HCT116 (cell line): ENCODE measurements at regions not wholly inside any gene's neighbourhood (a gene's known extent, or its start where the extent isn't known, plus 50 kb on each side); places are given as distances from the start of the nearest gene placed in this dataset.

Source experiments
- ATAC-seq: fragments of 200-7000 bp; cut with Tn5 transposase; 2 replicates; pipeline ENCODE4 v1.9.1; 2020; ENCODE audit warnings: mild to moderate bottlenecking, moderate library complexity
- BruUV-seq: library from RNA; stranded (reverse); fragments of 400-500 nt; replicated peaks from 2 replicates; lab custom pipeline; 2021; lab: Mats Ljungman, UMichigan
- CTCF ChIA-PET: fragments of 300-600 bp; sonication (Branson Sonifier 250); formaldehyde crosslinking; loops from one replicate; lab custom pipeline; 2021; ENCODE audit warnings: antibody characterized with exemption; lab: Charles Lee
- POLR2A ChIA-PET: fragments of 300-600, 350-600 bp; sonication (Branson Sonifier 250); formaldehyde crosslinking; loops from one replicate; lab custom pipeline; 2021; ENCODE audit warnings: antibody characterized with exemption; lab: Charles Lee
- RAD21 ChIA-PET, 2 experiments: fragments of 300-600 bp; sonication (Branson Sonifier 250); formaldehyde crosslinking; loops; one replicate each; lab custom pipeline; 2023; ENCODE audit warnings: low total read pairs in 2 of 2; ENCODE audit not compliant: uncharacterized antibody in 2 of 2, unreplicated experiment in 2 of 2, low non-redundant PET in 1 of 2; lab: Charles Lee
- DNase-seq: peaks from one replicate; pipeline ENCODE4 v3.0.0-alpha.2; 2010; ENCODE audit warnings: low read depth, low spot score
- H2AFZ ChIP-seq: fragments of 200-600 bp; shearing (Covaris generic), sonication (generic); 2 replicates; pipeline ENCODE4 v1.6.1; 2017; ENCODE audit warnings: low read depth, mixed run types, mixed read lengths, antibody characterized with exemption, low read length; ENCODE audit not compliant: poor library complexity, severe bottlenecking
- H3K27ac ChIP-seq: 2 replicates; pipeline ENCODE4 v1.5.1; 2012; ENCODE audit warnings: low read depth, low read length
- H3K27me3 ChIP-seq: fragments of 200-600 bp; sonication (generic); 2 replicates; pipeline ENCODE4 v1.6.1; 2016; ENCODE audit warnings: mixed run types, low read length, mixed read lengths; ENCODE audit not compliant: insufficient read depth
- H3K36me3 ChIP-seq, 2 experiments: fragments of 200-500 bp in 1 of 2; fragments of 200-600 bp in 1 of 2; sonication (Bioruptor generic) in 1 of 2; sonication (generic) in 1 of 2; 2 replicates each; pipeline versions ENCODE4 v1.5.1 to v1.6.1; 2014 to 2016; ENCODE audit warnings: low read length in 2 of 2, inconsistent platforms in 1 of 2, mixed read lengths in 1 of 2, mixed run types in 1 of 2; ENCODE audit not compliant: insufficient read depth in 2 of 2, control insufficient read depth in 1 of 2
- H3K4me1 ChIP-seq, 2 experiments: fragments of 200-600 bp in 1 of 2; sonication (generic) in 1 of 2; 2 replicates each; pipeline versions ENCODE4 v1.5.1 to v1.6.1; 2012 to 2017; ENCODE audit warnings: low read length in 2 of 2, inconsistent platforms in 1 of 2, mild to moderate bottlenecking in 1 of 2, mixed read lengths in 1 of 2, mixed run types in 1 of 2, moderate library complexity in 1 of 2; ENCODE audit not compliant: insufficient read depth in 2 of 2, control insufficient read depth in 1 of 2
- H3K4me2 ChIP-seq: fragments of 200-600 bp; sonication (generic); 2 replicates; pipeline ENCODE4 v1.6.1; 2017; ENCODE audit warnings: mixed run types, low read length, mixed read lengths
- H3K4me3 ChIP-seq, 2 experiments: fragments of 200-600 bp in 1 of 2; sonication (generic) in 1 of 2; replicated peaks in 1 of 2; 2 replicates each; pipeline ENCODE4 v1.5.1; 2011 to 2016; ENCODE audit warnings: low read length in 2 of 2, control low read depth in 1 of 2, low read depth in 1 of 2, mild to moderate bottlenecking in 1 of 2, mixed read lengths in 1 of 2, mixed run types in 1 of 2
- H3K79me2 ChIP-seq: fragments of 200-600 bp; sonication (generic); 2 replicates; pipeline ENCODE4 v1.6.1; 2017; ENCODE audit warnings: mild to moderate bottlenecking, mixed run types, low read length, moderate library complexity, mixed read lengths; ENCODE audit not compliant: insufficient read depth
- H3K9ac ChIP-seq: fragments of 200-600 bp; sonication (generic); 2 replicates; pipeline ENCODE4 v1.6.1; 2016; ENCODE audit warnings: low read length, mixed read lengths
- H3K9me2 ChIP-seq: fragments of 200-600 bp; sonication (generic), shearing (Covaris generic); 2 replicates; pipeline ENCODE4 v1.6.1; 2017; ENCODE audit warnings: mixed run types, mild to moderate bottlenecking, moderate library complexity; ENCODE audit not compliant: insufficient read depth
- H3K9me3 ChIP-seq, 2 experiments: fragments of 200-500 bp in 1 of 2; fragments of 200-600 bp in 1 of 2; sonication (Bioruptor generic) in 1 of 2; sonication (generic) in 1 of 2; 2 replicates each; pipeline ENCODE4 v1.6.1; 2014 to 2017; ENCODE audit warnings: low read length in 2 of 2, mixed read lengths in 2 of 2, inconsistent platforms in 1 of 2, low read depth in 1 of 2, mild to moderate bottlenecking in 1 of 2, mixed run types in 1 of 2, moderate library complexity in 1 of 2; ENCODE audit not compliant: control insufficient read depth in 1 of 2, insufficient read depth in 1 of 2
- H4K20me1 ChIP-seq: fragments of 200-600 bp; sonication (generic), shearing (Covaris generic); 2 replicates; pipeline ENCODE4 v1.6.1; 2017; ENCODE audit warnings: mixed run types, mild to moderate bottlenecking, moderate library complexity; ENCODE audit not compliant: insufficient read depth
- ATF3 ChIP-seq: IDR thresholded peaks from 2 replicates; pipeline ENCODE4 v1.6.1; 2012
- CEBPB ChIP-seq: IDR thresholded peaks from 2 replicates; pipeline ENCODE4 v1.6.1; 2012; ENCODE audit warnings: low read depth
- EGR1 ChIP-seq: IDR thresholded peaks from 2 replicates; pipeline ENCODE4 v1.6.1; 2012; ENCODE audit warnings: low read depth
- FOSL1 ChIP-seq: IDR thresholded peaks from 2 replicates; pipeline ENCODE4 v1.6.1; 2012; ENCODE audit warnings: low read depth
- REST ChIP-seq: IDR thresholded peaks from 2 replicates; pipeline ENCODE4 v1.6.1; 2012; ENCODE audit warnings: low read depth
- SIN3A ChIP-seq: IDR thresholded peaks from 2 replicates; pipeline ENCODE4 v1.6.1; 2012; ENCODE audit warnings: low read depth
- YY1 ChIP-seq: IDR thresholded peaks from 2 replicates; pipeline ENCODE4 v1.6.1; 2011; ENCODE audit warnings: low read length, low read depth, moderate library complexity, mild to moderate bottlenecking; ENCODE audit not compliant: insufficient replicate concordance; ENCODE audit errors: extremely low read depth
- intact Hi-C: fragments of 100-400 bp; cut with micrococcal nuclease; formaldehyde crosslinking; loops from 2 replicates; pipeline ENCODE4 v1.10.0; 2022
- TF ChIP-seq, protein P1 (sequence below): IDR thresholded peaks from 2 replicates; pipeline ENCODE4 v1.6.1; 2011; ENCODE audit warnings: mild to moderate bottlenecking, low read length, moderate library complexity; ENCODE audit not compliant: insufficient replicate concordance; ENCODE audit errors: extremely low read depth
- TF ChIP-seq, protein P2 (sequence below), 3 experiments: fragments of 200-600 bp in 1 of 3; sonication (generic) in 1 of 3; IDR thresholded peaks in 2 of 3; conservative IDR thresholded peaks in 1 of 3; 2 replicates each; pipeline ENCODE4 v1.5.1; 2012 to 2017; ENCODE audit warnings: low read depth in 2 of 3, low read length in 2 of 3, antibody characterized with exemption in 1 of 3, borderline replicate concordance in 1 of 3, control low read depth in 1 of 3, mild to moderate bottlenecking in 1 of 3, mixed read lengths in 1 of 3, mixed run types in 1 of 3, moderate library complexity in 1 of 3; ENCODE audit not compliant: insufficient read depth in 1 of 3

GRCh38 chr6:16985513-16986284 lies 116.2 kb upstream of the STMND1 start:
- Histone ChIP-seq H3K27ac (no peak overlapping the region), H4K20me1 (no peaks in the 10 kb centered on the region), H3K27me3 (no peaks in the 10 kb centered on the region), H3K4me3 (no peak overlapping the region), H3K4me1 (no peaks in the 10 kb centered on the region), H3K79me2 (no peaks in the 10 kb centered on the region), H3K4me2 (no peak overlapping the region), H3K9me2 (no peaks in the 10 kb centered on the region), H3K9ac (no peak overlapping the region)
- no peak for DNase-seq
- ChIA-PET RAD21 (no interaction called here), POLR2A (no interaction called here)
- no peak for ATAC-seq
- no peak for TF ChIP-seq ATF3
- TF ChIP-seq, all 23 proteins: peak for 0
- intact Hi-C loops, result no loop called here
- BruUV-seq, result no TSS peak
- no peak overlapping the region for H2AFZ ChIP-seq
- no peaks in the 10 kb centered on the region for H3K9me3 ChIP-seq
- no peaks in the 10 kb centered on the region for H3K36me3 ChIP-seq
- CTCF ChIA-PET, result no interaction called here

DNA sequence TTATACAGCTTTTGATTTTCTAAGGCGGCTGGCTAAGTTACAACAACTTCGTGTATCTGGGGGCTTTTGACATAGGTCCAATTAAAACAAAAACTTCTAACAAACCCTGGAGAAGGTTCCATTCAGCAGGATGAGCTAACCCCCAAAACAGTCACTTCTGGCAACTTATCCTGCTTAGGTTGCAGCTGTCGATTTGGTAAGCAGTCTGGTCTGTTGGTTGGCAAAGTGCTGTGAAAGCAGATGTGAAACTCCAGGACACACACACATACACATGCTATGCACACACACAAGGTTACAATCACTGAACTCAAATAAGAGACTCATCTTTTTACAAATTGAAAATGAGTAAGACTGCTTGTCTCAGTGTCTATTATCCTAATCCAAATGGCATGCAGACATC lies 119.0 kb upstream of the STMND1 start:
- Histone ChIP-seq H3K9ac (no peak overlapping the region), H2AFZ (no peak overlapping the region), H3K27ac (no peak overlapping the region), H3K4me2 (no peak overlapping the region), H3K27me3 (peaks cover 5% of the 10 kb centered on the region; the same call in 1 of the 2 replicates), H3K36me3 (no peaks in the 10 kb centered on the region), H3K9me2 (no peaks in the 10 kb centered on the region), H4K20me1 (no peaks in the 10 kb centered on the region), H3K79me2 (no peaks in the 10 kb centered on the region), H3K4me1 (no peaks in the 10 kb centered on the region), H3K4me3 (no peak overlapping the region), H3K9me3 (no peaks in the 10 kb centered on the region)
- ChIA-PET CTCF (interaction anchor here (2.2 kb wide), 1 partner anchor 18 kb away, joined by 5 read pairs; no protein-coding TSS in a partner anchor), RAD21 (no interaction called here), POLR2A (no interaction called here)
- no TSS peak for BruUV-seq
- DNase-seq (no peak), ATAC-seq (no peak)
- intact Hi-C loops, result no loop called here
- no peak for TF ChIP-seq CEBPB
- no peak for TF ChIP-seq EGR1
- TF ChIP-seq FOSL1, result no peak
- no peak for TF ChIP-seq ATF3
- TF ChIP-seq REST, result no peak
- TF ChIP-seq YY1, result no peak
- no peak for TF ChIP-seq SIN3A
- TF ChIP-seq, protein P1, sequence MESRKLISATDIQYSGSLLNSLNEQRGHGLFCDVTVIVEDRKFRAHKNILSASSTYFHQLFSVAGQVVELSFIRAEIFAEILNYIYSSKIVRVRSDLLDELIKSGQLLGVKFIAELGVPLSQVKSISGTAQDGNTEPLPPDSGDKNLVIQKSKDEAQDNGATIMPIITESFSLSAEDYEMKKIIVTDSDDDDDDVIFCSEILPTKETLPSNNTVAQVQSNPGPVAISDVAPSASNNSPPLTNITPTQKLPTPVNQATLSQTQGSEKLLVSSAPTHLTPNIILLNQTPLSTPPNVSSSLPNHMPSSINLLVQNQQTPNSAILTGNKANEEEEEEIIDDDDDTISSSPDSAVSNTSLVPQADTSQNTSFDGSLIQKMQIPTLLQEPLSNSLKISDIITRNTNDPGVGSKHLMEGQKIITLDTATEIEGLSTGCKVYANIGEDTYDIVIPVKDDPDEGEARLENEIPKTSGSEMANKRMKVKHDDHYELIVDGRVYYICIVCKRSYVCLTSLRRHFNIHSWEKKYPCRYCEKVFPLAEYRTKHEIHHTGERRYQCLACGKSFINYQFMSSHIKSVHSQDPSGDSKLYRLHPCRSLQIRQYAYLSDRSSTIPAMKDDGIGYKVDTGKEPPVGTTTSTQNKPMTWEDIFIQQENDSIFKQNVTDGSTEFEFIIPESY, result no peak
- TF ChIP-seq, protein P2, sequence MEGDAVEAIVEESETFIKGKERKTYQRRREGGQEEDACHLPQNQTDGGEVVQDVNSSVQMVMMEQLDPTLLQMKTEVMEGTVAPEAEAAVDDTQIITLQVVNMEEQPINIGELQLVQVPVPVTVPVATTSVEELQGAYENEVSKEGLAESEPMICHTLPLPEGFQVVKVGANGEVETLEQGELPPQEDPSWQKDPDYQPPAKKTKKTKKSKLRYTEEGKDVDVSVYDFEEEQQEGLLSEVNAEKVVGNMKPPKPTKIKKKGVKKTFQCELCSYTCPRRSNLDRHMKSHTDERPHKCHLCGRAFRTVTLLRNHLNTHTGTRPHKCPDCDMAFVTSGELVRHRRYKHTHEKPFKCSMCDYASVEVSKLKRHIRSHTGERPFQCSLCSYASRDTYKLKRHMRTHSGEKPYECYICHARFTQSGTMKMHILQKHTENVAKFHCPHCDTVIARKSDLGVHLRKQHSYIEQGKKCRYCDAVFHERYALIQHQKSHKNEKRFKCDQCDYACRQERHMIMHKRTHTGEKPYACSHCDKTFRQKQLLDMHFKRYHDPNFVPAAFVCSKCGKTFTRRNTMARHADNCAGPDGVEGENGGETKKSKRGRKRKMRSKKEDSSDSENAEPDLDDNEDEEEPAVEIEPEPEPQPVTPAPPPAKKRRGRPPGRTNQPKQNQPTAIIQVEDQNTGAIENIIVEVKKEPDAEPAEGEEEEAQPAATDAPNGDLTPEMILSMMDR (IDR thresholded peaks at IDR 0.05 in 2 of 3, conservative IDR thresholded peaks at IDR 0.05 in 1 of 3; ENCODE audit: borderline replicate concordance in 1 of 3, insufficient read depth in 1 of 3, low read depth in 2 of 3, low read length in 2 of 3), result no peak
